HEK293 (cell line): ENCODE measurements at regions not wholly inside any gene's neighbourhood (a gene's known extent, or its start where the extent isn't known, plus 50 kb on each side); places are given as distances from the start of the nearest gene placed in this dataset.

Experiments used
- CTCF ChIP-seq: fragments of 450-650 bp; formaldehyde crosslinking; IDR thresholded peaks from 2 replicates; pipeline ENCODE4 v1.5.1; 2016; ENCODE audit warnings: missing biosample characterization, missing genetic modification characterization
- GFI1B ChIP-seq: fragments of 450-650 bp; formaldehyde crosslinking; IDR thresholded peaks from 2 replicates; pipeline ENCODE4 v1.5.1; 2016; ENCODE audit warnings: missing biosample characterization, missing genetic modification characterization
- REST ChIP-seq: fragments of 450-650 bp; formaldehyde crosslinking; IDR thresholded peaks from 2 replicates; pipeline ENCODE4 v1.5.1; 2016; ENCODE audit warnings: missing biosample characterization, missing genetic modification characterization
- SALL2 ChIP-seq: fragments of 450-650 bp; formaldehyde crosslinking; IDR thresholded peaks from 2 replicates; pipeline ENCODE4 v1.5.0; 2017; ENCODE audit warnings: missing biosample characterization, mild to moderate bottlenecking, missing genetic modification characterization, borderline replicate concordance
- ZBTB26 ChIP-seq: fragments of 450-650 bp; formaldehyde crosslinking; optimal IDR thresholded peaks from 2 replicates; pipeline ENCODE3; 2016; ENCODE audit warnings: missing biosample characterization, mild to moderate bottlenecking, missing genetic modification characterization
- ZNF544 ChIP-seq: fragments of 450-650 bp; formaldehyde crosslinking; IDR thresholded peaks from 2 replicates; pipeline ENCODE4 v1.5.0; 2017; ENCODE audit warnings: missing biosample characterization, missing genetic modification characterization
- ZSCAN4 ChIP-seq: fragments of 450-650 bp; formaldehyde crosslinking; IDR thresholded peaks from 2 replicates; pipeline ENCODE4 v1.5.1; 2017; ENCODE audit warnings: missing biosample characterization, missing genetic modification characterization

- TF ChIP-seq CTCF (tag by site-specific recombination): no peak
- TF ChIP-seq REST (tag by site-specific recombination): no peak
- TF ChIP-seq GFI1B: no peak
- no peak for TF ChIP-seq ZBTB26 (tag by site-specific recombination)
- TF ChIP-seq SALL2 (tag by site-specific recombination): no peak
- TF ChIP-seq ZNF544: no peak
- no peak for TF ChIP-seq ZSCAN4 (tag by site-specific recombination)
Observed at GRCh38 chr6:163867518-163868292, 453.2 kb downstream of the QKI start.
